ENCODE measurements at regions not wholly inside any gene's neighbourhood (a gene's known extent, or its start where the extent isn't known, plus 50 kb on each side); places are given as distances from the start of the nearest gene placed in this dataset.

GRCh38 chr1:185645686-185646085 lies 88.5 kb upstream of the HMCN1 start:
- no TSS peak for BruUV-seq (replicated peaks)
- POLR2A ChIA-PET (ENCODE audit: unreplicated experiment): interaction anchor here (1.2 kb wide), 1 partner anchor 328 kb away, joined by 3 read pairs; no protein-coding TSS in a partner anchor

More at GRCh38 chr1:185645686-185646085, 88.5 kb upstream of the HMCN1 start:
- ATAC-seq (ENCODE audit: low read depth) (peak; percentile 25; the same call in 1 of the 2 replicates), DNase-seq (peak; percentile 2)
- Histone ChIP-seq H2BK15ac (ENCODE audit: low read depth, low read length) (peak overlapping the region; percentile 70; the same call in 1 of the 3 replicates), H2BK20ac (ENCODE audit: low read depth, low read length) (peak overlapping the region; percentile 36; the same call in 1 of the 2 replicates), H3K4me1 (ENCODE audit: control insufficient read depth, insufficient read depth, low read length) (peaks cover 5% of the 10 kb centered on the region), H3K4me2 (ENCODE audit: low read depth, low read length) (no peak overlapping the region), H2AK9ac (replicated peaks; ENCODE audit: low read depth, low read length, poor library complexity) (no peak overlapping the region), H4K20me1 (ENCODE audit: insufficient read depth, low read length) (no peaks in the 10 kb centered on the region), H3K4ac (ENCODE audit: low read depth, low read length) (no peak overlapping the region), H3K9ac (ENCODE audit: low read depth, low read length) (no peak overlapping the region), H3K27ac (ENCODE audit: insufficient read depth, low read length) (peak overlapping the region; percentile 72; the same call in 1 of the 2 replicates), H2BK120ac (ENCODE audit: low read depth, low read length) (peak overlapping the region; percentile 76), H4K8ac (ENCODE audit: low read depth in 2 of 2, low read length in 2 of 2) (0 out of 4 replicates have a peak overlapping the region, but pooled peaks of 1 of the 2 experiments have one; percentile 30), H4K91ac (ENCODE audit: insufficient read depth, low read depth, low read length) (no peak overlapping the region; the same call in 1 of the 2 replicates), H3K4me3 (ENCODE audit: insufficient read depth, low read depth, low read length) (no peak overlapping the region), H4K5ac (ENCODE audit: low read depth, low read length) (peak overlapping the region; percentile 19; the same call in 1 of the 2 replicates), H3K14ac (replicated peaks; ENCODE audit: low read depth, low read length) (no peak overlapping the region), H2AFZ (replicated peaks; ENCODE audit: low read length, poor library complexity) (no peak overlapping the region), H3K9me1 (ENCODE audit: insufficient read depth, low read length) (no peaks in the 10 kb centered on the region), H3K9me3 (ENCODE audit: control insufficient read depth, insufficient read depth, low read length) (peaks cover 4% of the 10 kb centered on the region; the same call in 1 of the 2 replicates), H3K27me3 (ENCODE audit: control insufficient read depth, insufficient read depth, low read length) (no peaks in the 10 kb centered on the region), H2AK5ac (ENCODE audit: low read depth, low read length) (no peak overlapping the region), H3K23ac (ENCODE audit: low read depth, low read length) (no peak overlapping the region), H3K18ac (ENCODE audit: low read depth, low read length) (peak overlapping the region; percentile 77), H3K56ac (ENCODE audit: extremely low read depth, insufficient read depth, low read length) (no peak overlapping the region), H2BK5ac (ENCODE audit: low read depth, low read length, poor library complexity, severe bottlenecking) (peak overlapping the region; percentile 95), H3K36me3 (ENCODE audit: control insufficient read depth, insufficient read depth, low read length) (no peaks in the 10 kb centered on the region), H3K79me1 (ENCODE audit: low read depth in 1 of 2, low read length in 2 of 2) (no peaks in the 10 kb centered on the region)
- CTCF ChIA-PET: interaction anchor here (1.7 kb wide), 2 partner anchors 50 kb away, joined by 4 to 10 read pairs; no protein-coding TSS in a partner anchor
- TF ChIP-seq MXI1 (IDR thresholded peaks at IDR 0.05; ENCODE audit: borderline replicate concordance, low read depth, low read length) (no peak), ELK1 (IDR thresholded peaks at IDR 0.05; ENCODE audit: borderline replicate concordance, low read depth, low read length) (no peak)
- in situ Hi-C loops (cut with MboI; ENCODE audit: low sequenced_read_pairs) (no loop called here), dilution Hi-C loops (cut with HindIII; ENCODE audit: low sequenced_read_pairs, unreplicated experiment) (no loop called here), intact Hi-C loops (cut with micrococcal nuclease) (loop anchor here (5.0 kb wide), 1 partner anchor 193 kb away; no protein-coding TSS in a partner anchor)
- WGBS, 2 experiments (ENCODE audit: extremely low coverage in 2 of 2, insufficient read length in 1 of 2): no CpG with 5 or more reads among the region's 1 CpG

Data from IMR-90 (cell line).